Occipital lobe (tissue), 1 donor: ENCODE measurements at regions not wholly inside any gene's neighbourhood (a gene's known extent, or its start where the extent isn't known, plus 50 kb on each side); places are given as distances from the start of the nearest gene placed in this dataset.

Experiments
- DNase-seq: peaks from one replicate; lab custom pipeline; 2025; lab: John Stamatoyannopoulos, UW

DNA sequence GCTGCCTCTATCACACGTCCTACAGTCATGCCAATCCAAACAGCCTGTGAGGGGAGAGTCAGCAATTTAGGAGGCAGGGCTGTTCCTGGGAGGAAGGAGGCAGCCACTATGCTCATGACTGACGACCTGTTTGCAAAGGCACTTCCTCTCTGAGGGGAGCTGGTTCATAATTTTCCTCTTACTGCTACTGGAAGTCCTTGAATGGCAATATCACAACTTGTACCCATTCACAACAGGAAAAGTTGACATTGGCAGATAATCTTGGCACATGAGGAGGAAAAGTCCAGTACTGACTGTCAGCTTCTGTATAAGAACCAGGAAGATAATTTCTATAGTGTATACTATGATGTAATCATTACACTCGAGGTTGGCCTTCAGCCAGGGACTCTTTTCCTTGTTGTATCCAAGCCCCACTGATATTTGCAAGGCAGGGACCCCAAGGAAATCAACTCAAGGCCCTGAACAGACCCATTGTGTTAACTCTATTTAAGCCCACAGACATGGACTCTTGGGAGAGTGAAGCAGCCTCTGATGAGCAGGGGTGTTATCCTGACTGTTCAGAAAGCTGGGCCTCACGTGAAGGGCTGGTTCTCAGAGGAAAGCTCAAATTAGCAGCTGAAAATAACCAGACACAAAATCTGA, 267.3 kb upstream of the ADAMTS9 start:
- no peak for DNase-seq

DNA sequence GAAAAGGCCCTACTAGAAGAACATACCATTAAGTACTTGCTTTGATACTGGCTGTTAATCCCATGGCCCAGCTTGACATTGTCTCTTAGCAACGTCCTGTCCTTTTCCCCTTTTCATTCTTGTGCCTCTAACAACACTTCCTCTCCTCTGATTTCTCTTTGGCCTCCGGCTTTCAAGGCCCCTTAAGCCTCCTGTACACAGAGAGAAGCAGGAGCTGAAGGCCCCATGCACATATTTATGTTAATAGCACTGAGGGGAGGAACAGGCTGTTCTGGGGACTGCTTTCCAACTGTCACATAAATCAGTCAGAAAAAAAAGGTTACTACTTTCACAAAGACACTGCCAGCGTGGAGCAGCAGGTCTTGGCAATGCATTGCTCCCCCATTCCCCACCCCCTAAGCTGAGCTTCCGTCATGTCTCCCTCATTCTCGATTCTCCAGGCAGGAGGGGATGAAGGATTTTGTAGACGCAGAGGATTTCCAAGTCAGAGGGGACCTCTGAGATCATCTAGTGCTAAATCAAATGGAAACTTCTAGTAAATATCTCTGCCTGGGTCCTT, 257.4 kb upstream of the ADAMTS9 start:
- no peak for DNase-seq

DNA sequence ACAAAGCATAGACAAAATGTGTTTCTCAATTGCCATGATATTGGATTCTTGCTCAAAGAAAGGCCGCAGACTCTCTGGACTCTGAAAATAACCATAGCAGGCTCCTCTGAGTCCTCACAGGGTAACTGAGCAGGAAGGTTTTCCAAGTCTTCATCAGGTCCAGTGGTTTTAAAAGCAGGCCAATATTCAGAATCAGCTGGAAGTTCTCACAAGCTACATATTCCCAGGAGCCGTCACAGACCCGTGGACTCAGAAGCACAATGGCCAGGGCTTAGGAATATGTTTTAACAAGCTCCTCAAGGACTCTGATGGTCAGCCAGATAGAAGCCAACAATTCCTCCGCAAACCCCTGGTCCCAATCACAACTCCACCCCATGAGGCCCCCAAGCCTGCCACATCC, 256.1 kb upstream of the ADAMTS9 start:
- no peak for DNase-seq

DNA sequence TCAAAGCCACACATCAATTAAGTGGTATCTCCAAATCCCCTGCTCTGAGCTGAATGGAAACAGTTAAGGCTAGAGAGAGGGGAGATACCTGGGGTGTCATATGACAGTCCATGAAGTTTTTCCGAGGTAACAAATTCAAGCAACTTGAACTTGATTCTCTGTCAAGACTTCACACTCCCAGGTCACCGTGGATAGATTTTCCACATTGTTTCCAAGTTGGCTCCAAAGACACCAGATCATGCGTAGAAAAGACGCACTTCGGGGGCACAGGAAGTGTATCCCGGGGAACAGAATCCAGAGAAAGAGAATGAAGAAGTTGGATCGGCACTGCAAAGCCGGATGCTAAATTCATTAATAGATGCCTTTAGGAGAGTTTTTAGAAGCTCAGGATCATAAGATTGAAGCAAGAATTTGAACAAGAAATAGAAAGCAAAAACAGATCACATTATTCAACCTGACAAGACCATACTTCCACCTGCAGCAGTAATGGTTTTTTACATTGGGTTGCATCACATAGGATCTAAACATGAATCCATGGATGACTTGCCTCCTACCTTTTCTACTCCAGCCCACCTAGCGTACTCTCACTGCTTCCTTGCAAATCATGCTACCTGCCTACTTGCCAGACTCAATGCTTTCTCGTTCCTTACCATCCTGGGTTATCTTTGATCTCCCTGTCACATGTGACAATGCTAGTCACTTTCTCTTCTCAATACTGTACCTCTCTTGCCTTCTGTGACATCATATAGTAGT, 253.0 kb upstream of the ADAMTS9 start:
- no peak for DNase-seq

DNA sequence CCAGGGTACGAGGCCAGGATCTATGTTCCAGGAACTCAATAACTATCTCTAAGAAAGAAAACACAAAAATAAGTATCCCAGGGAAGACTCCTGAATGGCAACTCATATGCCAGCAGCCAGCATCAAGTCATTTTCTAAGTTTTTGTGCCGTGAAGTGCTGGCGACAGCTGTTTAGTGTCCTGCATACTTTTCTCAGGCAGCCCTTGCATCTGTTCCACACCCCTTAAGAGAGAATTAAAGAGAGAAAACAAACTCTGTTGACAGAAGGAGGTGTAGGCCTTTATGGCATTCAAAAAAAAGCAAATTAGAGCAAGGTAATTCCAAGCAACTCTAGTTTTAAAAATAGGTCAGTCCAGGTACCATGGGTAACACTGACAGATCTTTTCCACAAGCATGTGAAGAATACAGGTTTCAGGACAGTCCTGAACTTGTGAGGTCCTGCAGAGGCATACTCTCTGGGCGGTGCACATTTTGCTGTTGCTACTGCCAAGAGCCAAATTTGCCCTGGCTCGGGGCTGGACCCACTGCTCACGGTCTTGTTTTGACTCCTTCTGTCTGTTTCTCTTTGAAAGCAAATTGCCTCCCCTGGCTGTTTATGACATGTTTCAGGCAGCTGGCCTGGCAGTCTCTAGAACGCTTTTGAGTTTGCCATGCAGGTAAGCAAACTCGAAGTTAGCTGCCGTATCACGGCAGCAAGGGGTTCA, 252.1 kb upstream of the ADAMTS9 start:
- DNase-seq, result no peak

DNA sequence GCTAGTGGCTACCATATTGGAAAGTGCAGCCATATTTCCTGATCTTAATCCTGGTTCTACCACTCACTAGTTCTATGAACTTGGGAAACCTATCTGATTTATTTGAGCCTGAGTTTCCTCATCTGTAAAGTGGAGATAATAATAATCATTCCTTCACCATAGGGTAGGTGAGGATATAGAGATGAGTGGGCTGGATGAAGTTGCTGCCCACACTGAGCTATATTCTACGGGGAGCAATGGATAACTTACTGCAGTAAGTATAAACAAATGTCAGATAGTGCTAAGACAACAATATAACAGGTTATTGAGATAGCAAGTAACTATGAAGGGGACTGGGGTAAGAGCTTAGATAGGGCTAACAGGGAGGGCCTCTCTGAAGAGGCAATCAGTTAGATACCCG, 251.5 kb upstream of the ADAMTS9 start:
- no peak for DNase-seq

DNA sequence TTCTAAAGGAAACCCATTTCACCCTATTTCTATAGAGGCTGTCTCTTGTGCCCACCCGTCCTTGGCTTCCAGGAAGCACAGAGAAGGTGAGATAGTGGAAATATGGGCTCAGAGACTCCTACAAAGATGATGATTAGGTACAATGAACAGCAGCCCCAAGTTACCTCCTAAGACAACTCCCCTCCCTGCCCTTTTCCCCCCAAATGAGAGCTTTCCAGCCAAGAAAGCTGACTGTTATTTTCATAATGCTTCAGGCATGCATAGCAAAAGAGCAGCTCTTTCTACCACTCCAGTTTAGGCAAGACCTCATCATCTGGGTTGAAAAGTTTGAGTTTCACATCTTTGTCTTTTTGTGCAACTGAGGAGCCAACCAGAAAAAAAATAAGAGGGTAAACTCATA, 248.8 kb upstream of the ADAMTS9 start:
- no peak for DNase-seq

DNA sequence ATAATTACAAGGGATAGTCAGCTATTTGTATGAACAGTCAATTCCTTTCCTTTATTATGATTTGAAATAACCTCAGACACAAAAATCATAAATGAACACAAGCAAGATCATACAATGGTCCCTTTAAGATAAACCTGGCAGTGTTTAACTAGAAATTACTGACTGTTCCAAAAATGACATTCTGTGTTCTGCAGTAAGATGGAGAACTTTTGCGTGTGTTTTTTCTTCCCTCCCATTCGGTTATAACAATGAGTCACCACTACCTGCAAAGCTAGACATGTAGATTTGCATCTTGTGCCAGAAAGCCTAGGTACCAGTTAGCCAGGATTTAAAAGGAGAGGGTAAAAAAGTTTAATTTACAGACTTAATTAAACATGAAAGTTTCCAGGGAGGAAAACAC, 248.2 kb upstream of the ADAMTS9 start:
- no peak for DNase-seq

DNA sequence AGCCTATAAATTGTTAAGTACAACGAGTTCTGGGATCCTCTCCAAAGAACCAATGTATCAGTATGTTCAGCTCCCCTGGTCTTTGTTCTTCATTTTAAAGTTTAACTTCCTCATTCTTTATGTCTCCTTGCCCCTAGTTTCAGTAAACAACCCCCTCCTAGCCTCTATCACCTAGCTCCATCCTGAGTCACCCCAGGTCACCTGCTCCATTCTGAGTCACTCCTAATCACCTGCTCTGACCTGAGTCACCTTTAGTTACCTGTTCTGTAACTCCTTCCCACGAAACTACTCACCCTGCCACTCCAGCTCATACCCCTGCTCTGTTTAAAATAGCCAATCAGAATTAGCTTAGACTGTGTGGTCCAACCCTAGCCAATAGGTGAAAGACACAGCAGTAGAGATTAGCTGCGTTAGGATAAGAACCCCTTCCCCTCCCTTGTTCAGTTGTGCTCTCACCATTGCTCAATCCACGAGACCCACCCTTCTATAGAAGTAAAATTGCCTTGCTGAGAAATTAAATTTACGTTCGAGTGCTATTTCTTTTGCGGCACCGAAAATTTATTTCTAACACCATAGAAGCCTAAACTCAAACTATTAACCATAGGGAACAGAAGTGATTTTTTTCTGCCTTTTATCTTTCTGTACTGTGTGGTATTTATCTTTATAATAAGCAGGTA, 245.0 kb upstream of the ADAMTS9 start:
- DNase-seq, result no peak

DNA sequence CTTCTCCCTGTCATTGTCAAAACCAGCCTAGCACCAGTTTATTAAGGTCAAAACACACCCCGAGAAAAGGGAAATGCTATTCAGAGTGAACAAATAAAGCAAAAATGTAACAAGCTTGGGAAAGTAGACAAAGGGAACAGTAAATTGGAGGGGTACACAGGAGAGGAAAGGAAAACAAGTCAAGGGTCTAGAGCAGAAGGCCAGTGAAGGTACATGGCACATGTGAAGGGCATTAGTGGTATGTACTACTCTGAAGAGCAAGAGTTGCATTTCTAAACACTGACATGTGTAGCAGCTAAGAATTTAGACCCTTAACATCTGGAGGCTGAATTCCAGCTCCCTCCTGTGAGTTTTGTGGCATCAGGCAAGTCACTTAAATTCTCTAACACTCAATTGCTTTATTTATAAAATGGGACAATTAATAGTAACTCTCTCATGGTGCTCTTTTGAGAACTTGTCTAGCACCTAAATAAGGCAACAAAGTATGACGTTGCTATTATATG, 244.3 kb upstream of the ADAMTS9 start:
- DNase-seq, result no peak

DNA sequence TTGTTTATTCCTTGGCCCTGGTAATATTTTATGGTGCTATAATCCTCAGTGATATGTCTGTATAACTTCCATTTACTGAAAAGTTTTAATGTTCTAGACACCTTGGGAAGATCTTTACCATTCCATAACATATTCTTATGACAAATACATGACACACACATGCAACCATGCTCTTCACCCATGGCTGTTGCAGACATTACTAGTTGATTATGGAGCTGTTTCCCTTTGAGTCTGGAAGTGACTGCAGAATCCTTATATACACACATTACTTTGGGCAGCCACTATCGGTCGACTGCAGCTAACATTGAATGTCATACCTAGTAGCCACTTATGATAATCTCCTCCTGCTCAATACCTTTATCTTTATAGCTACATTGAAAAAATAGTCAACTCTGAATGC, 243.1 kb upstream of the ADAMTS9 start:
- no peak for DNase-seq

DNA sequence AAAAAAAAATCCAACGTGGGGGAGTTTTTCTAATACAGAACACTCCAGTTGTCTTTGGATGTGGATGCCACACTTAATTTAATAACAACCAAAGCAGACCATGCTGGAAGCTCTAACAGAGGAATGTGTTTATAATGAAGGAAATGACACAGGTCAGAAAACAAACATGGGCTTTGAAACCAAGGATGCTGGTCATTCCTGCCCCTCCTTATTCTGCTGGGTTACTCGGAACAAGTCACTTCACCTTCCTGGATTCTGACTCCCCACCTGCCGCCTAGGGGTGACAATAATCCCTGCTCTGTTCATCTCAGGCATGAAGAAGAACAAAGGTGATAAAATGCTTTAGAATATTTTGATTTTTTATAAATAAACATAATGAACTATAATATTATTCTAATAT, 240.9 kb upstream of the ADAMTS9 start:
- no peak for DNase-seq

DNA sequence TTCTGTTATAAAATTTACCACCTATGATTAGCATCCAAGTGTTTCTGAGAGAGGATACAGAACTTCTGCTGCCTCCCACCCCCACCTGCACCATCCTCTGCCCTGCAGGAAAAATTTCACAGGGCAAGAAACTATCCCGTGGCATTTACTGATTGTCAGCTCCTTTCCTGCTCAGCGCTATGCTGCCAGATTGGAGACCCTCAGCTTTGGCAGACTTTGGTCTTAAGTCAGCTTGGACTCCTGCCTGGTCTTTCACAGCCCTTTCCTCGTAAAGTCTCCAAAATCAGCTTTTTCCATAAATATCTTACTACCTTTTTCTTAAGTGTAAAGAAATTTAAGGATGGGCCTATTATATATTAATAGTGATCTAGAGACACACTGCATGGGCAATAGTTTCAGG, 239.9 kb upstream of the ADAMTS9 start:
- DNase-seq, result no peak

DNA sequence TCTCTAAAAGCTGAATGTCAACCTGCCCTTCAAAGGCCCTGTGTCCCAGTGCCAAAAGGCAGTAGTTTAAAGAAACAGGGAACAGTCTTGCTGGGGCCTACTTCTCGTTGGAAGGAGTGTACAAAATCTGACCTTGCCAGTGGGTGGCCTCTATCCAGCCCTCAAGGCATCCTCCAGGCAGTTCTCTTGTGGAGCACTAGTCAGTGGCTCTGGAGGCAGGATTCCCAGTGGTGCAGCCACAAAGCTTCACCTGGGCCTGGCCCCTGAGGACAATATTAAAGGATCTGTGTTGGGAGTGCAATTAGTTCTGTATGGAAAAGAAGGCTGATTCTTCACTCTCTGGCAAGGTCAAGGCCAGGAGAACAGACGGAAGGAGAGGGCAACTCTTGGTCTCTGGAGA, 237.8 kb upstream of the ADAMTS9 start:
- no peak for DNase-seq

DNA sequence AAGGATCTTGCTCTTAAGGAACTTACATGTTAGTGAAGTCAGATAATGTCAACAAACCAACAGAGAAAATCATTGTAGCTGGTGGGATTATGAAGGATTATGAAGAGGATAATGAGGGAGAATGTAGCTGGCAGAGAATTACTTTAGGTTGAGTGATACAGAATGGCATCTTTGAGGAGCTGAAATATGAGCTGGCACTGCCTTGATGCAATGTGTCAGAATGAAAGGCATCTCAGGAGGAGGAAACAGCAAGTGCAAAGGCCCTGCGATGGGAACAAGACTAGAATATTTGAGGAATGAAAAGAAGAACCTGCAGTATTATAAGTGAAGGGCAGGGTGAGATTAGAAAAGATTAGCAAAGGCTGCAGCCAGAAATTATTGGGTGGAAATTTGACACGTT, 237.2 kb upstream of the ADAMTS9 start:
- DNase-seq, result no peak

DNA sequence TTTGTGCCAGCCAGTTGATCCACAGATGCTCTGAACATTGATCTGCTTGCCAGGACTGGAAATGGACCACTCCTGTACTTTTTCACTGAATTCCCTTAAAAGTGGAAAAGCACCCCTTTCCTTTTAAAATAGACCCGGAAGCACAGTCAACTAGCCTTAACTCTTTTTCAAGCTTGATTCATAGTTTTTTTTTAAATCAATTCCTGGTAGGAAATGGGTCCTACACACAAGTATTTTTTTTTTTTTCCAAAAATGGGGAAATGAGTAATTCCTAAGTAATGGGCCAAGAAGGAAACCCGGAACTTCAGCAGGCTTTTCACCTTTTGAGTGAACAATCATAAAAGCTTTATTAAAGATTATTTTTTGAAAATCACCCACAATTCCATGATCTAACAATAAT, 234.4 kb upstream of the ADAMTS9 start:
- DNase-seq, result no peak

DNA sequence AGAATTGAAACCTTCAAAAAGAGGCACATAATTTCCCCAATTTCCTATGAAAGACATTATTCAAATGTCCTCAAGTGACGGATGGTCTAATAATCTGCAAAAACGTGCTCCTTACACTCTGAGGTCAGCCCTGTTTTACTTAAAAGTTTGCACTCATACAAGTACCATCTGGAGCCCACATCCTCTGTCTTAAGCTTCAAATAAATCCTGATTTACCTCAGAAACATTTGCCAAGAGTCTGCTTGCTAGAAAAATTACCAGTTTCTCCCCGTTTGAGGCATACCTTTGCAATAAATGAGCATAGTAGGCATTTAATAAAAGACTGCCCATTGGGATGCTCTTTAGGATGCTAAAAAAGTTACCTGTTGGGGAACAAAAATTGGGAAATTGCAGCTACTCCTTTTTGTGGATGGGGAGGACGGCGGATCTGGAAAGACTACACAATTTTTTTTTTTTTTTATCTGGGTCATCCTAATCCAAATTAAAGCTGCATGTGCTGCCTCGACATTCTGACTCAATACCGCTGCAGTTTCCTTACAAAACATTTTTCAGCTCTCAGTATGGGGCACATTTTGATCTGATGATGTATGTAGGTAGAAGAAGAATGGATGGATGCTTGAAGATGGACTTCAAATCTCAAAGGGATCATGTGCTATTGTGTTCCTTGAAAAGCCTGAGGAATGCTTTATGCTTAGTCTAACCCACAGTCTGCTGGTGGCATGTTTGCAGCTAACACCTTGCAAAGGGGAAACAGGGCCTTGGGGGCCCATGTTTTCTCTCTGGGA, 233.7 kb upstream of the ADAMTS9 start:
- DNase-seq, result no peak

DNA sequence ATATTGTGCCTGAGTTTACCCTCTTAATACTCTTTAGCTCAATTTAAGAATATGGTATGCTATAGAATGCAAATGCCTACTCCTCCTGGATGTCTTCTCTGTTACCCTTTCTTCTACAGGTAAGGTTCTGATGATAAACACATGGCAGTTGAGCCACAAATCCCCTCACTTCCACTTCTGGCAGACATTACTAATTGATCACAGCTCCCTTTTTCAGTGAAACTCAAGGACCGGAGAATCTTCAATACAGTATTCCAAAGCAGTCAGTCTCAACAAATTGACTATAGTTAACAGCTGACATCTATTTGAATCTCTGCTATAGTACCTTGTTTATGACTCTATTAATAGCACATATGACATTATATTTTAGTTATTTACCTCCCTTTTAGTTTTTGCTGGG, 232.1 kb upstream of the ADAMTS9 start:
- no peak for DNase-seq

DNA sequence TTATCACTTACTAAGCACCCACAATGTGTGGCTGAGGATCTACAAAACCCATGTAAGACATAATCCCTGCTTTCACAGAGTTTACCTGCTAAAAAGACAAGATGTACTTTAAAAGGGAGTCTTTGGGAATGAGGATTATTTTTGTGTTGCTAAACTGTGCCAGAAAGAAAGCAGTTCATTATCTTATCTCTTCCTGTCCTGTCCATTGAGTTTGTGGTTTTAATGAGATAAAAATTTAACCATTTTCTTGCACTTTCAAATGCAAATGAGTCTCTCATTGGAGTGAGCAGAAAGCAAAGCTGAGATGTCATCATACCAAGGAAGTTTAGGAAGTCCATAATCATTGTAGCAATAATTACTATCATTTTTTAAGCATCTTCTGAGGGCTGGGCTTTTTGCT, 231.2 kb upstream of the ADAMTS9 start:
- no peak for DNase-seq

DNA sequence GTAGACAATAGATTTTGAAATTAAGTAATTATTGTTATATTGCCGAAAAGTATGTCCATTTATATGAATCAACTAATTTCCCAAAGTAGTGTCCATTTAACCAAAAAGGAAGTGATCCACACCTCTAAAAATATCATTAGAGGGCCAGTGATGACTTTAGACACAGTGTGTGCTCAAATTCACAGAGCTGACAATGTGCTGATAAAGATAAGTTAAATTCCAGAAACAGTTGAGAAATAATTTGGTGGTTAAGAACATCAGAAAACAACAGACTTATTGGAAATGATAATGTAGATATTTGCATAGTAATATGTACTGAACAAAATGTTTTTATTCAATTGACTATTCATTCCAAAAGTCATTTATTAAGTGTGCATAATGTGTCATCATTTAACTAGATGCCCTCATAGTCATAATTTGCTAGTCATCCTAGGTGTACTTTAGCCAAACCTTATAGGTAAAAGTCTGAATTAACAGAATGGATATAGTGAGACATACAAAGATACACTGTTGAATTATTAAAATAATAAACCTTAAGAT, 230.2 kb upstream of the ADAMTS9 start:
- DNase-seq, result no peak

DNA sequence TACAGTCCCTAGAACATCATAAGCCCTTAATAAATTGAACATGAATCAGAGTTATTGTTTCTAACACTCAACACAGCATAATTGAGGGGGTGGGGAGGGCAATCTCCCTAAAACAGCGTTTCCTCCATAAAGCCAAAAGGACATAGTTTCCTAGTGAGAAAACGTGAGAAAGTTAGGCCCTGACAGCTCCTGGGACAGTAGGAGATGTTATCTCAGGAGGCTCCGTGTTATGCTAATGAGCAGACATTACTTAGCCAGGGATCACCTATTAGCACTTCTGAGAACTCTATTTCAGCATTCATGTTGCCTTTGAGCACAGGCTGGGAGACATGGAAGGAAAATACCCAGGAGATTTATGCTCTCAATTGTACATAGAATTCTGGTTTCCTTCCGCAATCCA, 229.1 kb upstream of the ADAMTS9 start:
- DNase-seq, result no peak
